ENCODE measurements at regions not wholly inside any gene's neighbourhood (a gene's known extent, or its start where the extent isn't known, plus 50 kb on each side); places are given as distances from the start of the nearest gene placed in this dataset.

DNA sequence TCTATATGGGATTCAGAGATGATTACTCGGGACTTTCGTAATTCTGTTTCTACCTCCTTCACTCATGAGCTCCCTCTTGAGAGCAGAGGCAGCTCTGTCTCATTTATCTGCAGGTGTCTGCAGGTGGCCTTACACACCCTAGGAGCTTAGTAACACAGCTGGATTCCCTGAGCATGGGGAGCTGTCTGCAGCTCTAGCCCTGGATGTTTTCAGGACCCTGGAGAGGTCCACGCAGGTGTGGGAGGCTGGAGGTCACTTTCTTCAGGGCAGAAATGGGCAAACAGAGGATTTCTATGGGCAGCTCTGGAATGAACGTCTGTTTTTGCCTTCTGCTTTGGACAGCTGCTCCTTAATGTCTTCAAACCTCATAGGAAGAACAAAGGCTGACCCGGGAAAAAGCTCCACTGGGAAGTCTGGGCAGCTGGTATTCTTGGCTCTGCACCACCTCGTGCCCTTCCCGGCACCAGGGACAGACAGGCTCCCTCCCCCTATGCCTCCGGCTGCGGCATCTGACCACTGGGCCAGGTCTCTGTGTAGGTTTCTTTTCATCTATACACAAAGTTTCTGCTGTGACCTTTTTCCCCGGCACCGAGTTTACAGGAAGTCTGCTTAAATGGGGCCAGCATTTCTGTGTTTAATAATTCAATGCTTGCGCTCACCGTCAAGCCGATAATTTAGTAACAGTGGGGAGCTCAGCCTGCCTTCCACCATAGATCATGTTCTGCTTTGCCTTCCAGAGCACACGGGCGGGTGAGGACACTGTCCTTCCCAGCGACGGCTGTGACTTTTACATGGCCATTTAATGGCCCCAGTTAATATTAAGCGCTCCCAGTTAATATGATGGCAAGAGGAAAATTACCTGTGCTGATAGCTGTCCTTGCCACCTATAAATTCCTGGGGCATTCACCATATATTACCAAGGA is 320.2 kb upstream of the SFSWAP start (continued):
- TF ChIP-seq REST (IDR thresholded peaks at IDR 0.05; ENCODE audit: borderline replicate concordance) (peak; percentile 98), REST (CRISPR knock-in tag; IDR thresholded peaks at IDR 0.05; ENCODE audit: low read depth) (peak; percentile 94), RB1 (IDR thresholded peaks at IDR 0.05; ENCODE audit: low read depth) (no peak), CTCF (IDR thresholded peaks at IDR 0.05 in 2 of 3, conservative IDR thresholded peaks at IDR 0.05 in 1 of 3; ENCODE audit: insufficient read depth in 2 of 3, low read depth in 1 of 3, low read length in 3 of 3) (peak in 2 of 3 experiments; percentile 7 to 20; a peak in 2 of 6 replicates), MIER1 (IDR thresholded peaks at IDR 0.05; ENCODE audit: low read depth) (peak; percentile 89)
- TF ChIP-seq, protein P1, sequence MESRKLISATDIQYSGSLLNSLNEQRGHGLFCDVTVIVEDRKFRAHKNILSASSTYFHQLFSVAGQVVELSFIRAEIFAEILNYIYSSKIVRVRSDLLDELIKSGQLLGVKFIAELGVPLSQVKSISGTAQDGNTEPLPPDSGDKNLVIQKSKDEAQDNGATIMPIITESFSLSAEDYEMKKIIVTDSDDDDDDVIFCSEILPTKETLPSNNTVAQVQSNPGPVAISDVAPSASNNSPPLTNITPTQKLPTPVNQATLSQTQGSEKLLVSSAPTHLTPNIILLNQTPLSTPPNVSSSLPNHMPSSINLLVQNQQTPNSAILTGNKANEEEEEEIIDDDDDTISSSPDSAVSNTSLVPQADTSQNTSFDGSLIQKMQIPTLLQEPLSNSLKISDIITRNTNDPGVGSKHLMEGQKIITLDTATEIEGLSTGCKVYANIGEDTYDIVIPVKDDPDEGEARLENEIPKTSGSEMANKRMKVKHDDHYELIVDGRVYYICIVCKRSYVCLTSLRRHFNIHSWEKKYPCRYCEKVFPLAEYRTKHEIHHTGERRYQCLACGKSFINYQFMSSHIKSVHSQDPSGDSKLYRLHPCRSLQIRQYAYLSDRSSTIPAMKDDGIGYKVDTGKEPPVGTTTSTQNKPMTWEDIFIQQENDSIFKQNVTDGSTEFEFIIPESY (CRISPR knock-in tag; IDR thresholded peaks at IDR 0.05): no peak
- TF ChIP-seq, protein P2, sequence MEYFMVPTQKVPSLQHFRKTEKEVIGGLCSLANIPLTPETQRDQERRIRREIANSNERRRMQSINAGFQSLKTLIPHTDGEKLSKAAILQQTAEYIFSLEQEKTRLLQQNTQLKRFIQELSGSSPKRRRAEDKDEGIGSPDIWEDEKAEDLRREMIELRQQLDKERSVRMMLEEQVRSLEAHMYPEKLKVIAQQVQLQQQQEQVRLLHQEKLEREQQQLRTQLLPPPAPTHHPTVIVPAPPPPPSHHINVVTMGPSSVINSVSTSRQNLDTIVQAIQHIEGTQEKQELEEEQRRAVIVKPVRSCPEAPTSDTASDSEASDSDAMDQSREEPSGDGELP (CRISPR knock-in tag; IDR thresholded peaks at IDR 0.05; ENCODE audit: borderline replicate concordance): peak; percentile 52
